MCF 10A (cell line): ENCODE measurements at regions not wholly inside any gene's neighbourhood (a gene's known extent, or its start where the extent isn't known, plus 50 kb on each side); places are given as distances from the start of the nearest gene placed in this dataset.

Experiments
- BruUV-seq: library from RNA; stranded (reverse); fragments of 400-500 nt; replicated peaks from 2 replicates; lab custom pipeline; 2021; lab: Mats Ljungman, UMichigan
- CTCF ChIA-PET: fragments of 300-600 bp; sonication (Branson Sonifier 250); formaldehyde crosslinking; extraction: SDS; loops from one replicate; lab custom pipeline; 2021; ENCODE audit warnings: antibody characterized with exemption, inconsistent platforms; lab: Yijun Ruan, JAX
- POLR2A ChIA-PET: fragments of 300-600, 350-650 bp; sonication (Branson Sonifier 250); formaldehyde crosslinking; extraction: SDS; loops from one replicate; lab custom pipeline; 2020; ENCODE audit warnings: antibody characterized with exemption, inconsistent platforms; lab: Yijun Ruan, JAX
- DNase-seq: peaks from one replicate; pipeline ENCODE4 v3.0.0-alpha.2; 2018; ENCODE audit not compliant: unreplicated experiment
- H3K27ac Mint-ChIP-seq: one replicate; pipeline ENCODE4 v1.8.0; 2022; ENCODE audit warnings: mild to moderate bottlenecking, low read depth, mixed read lengths; ENCODE audit not compliant: unreplicated experiment
- H3K27me3 Mint-ChIP-seq: one replicate; pipeline ENCODE4 v1.8.0; 2022; ENCODE audit warnings: mixed read lengths; ENCODE audit not compliant: insufficient read depth, unreplicated experiment
- H3K36me3 Mint-ChIP-seq: one replicate; pipeline ENCODE4 v1.8.0; 2022; ENCODE audit warnings: mild to moderate bottlenecking, moderate library complexity, mixed read lengths; ENCODE audit not compliant: insufficient read depth, unreplicated experiment
- H3K4me1 Mint-ChIP-seq: one replicate; pipeline ENCODE4 v1.8.0; 2022; ENCODE audit warnings: mixed read lengths; ENCODE audit not compliant: insufficient read depth, unreplicated experiment
- H3K4me3 Mint-ChIP-seq: one replicate; pipeline ENCODE4 v1.8.0; 2022; ENCODE audit warnings: mild to moderate bottlenecking, moderate library complexity, mixed read lengths; ENCODE audit not compliant: unreplicated experiment
- H3K9me3 Mint-ChIP-seq: one replicate; pipeline ENCODE4 v1.8.0; 2022; ENCODE audit warnings: mixed read lengths; ENCODE audit not compliant: unreplicated experiment
- intact Hi-C: fragments of 100-400 bp; cut with micrococcal nuclease; formaldehyde crosslinking; loops from 2 replicates; pipeline ENCODE4 v1.14.1; 2022
- TF ChIP-seq, protein P1 (sequence below): fragments of 200-600 bp; IDR thresholded peaks from one replicate; pipeline ENCODE4 v1.8.0; 2022; ENCODE audit warnings: antibody characterized with exemption, mild to moderate bottlenecking; ENCODE audit not compliant: unreplicated experiment

DNA sequence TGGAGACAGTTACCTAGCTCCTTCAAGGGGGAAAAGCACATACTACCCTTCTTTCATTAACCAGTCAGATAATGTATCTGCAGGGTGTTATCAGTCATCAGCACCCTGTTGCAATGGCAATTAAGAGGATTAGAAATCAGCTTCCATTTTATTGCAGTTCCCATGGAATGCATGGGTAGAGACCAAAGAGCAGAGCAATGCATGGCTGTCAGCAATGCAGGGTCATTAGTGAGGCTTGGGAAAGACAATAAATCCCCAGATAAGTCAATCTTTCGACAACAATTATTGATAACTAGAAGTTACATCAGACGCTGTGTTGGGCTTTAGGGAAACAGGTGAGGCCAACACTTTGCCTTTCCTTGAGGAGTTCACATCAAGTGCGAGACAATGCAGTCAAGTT is 150.9 kb downstream of the MAFB start:
- peaks cover 14% of the 10 kb centered on the region for H3K4me1 Mint-ChIP-seq
- H3K36me3 Mint-ChIP-seq = no peaks in the 10 kb centered on the region
- DNase-seq = no peak
- no peaks in the 10 kb centered on the region for H3K27me3 Mint-ChIP-seq
- intact Hi-C loops = loop anchor here (10.0 kb wide), 1 partner anchor 147 kb away; the partner anchor contains the start of gene MAFB
- TF ChIP-seq, protein P1, sequence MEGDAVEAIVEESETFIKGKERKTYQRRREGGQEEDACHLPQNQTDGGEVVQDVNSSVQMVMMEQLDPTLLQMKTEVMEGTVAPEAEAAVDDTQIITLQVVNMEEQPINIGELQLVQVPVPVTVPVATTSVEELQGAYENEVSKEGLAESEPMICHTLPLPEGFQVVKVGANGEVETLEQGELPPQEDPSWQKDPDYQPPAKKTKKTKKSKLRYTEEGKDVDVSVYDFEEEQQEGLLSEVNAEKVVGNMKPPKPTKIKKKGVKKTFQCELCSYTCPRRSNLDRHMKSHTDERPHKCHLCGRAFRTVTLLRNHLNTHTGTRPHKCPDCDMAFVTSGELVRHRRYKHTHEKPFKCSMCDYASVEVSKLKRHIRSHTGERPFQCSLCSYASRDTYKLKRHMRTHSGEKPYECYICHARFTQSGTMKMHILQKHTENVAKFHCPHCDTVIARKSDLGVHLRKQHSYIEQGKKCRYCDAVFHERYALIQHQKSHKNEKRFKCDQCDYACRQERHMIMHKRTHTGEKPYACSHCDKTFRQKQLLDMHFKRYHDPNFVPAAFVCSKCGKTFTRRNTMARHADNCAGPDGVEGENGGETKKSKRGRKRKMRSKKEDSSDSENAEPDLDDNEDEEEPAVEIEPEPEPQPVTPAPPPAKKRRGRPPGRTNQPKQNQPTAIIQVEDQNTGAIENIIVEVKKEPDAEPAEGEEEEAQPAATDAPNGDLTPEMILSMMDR = no peak
- H3K27ac Mint-ChIP-seq = no peak overlapping the region
- CTCF ChIA-PET = interaction anchor here (0.6 kb wide), 1 partner anchor 207 kb away, joined by 3 read pairs; no protein-coding TSS in a partner anchor
- no TSS peak for BruUV-seq
- POLR2A ChIA-PET = interaction anchor here (0.8 kb wide), 1 partner anchor 201 kb away, joined by 3 read pairs; no protein-coding TSS in a partner anchor
- no peaks in the 10 kb centered on the region for H3K9me3 Mint-ChIP-seq
- no peak overlapping the region for H3K4me3 Mint-ChIP-seq

DNA sequence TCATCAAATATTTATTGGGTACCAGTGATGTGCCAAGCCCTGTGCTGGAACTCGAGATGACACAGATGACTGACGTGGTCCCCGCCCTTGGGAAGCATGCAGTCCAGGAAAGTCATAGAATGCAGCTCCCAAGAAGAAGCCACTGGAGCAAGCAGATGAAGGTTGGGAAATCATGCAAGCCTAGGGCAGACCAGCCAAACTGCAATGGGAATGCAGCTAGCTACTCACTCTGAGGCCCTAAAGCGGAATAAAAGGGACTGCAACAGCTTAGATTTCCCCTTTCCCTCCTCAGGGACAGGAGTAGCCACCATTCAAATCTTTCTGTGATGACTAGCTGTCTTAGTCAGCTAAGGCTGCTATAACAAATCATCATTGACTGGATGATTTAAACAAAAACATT is 152.2 kb downstream of the MAFB start:
- Mint-ChIP-seq H3K36me3 (no peaks in the 10 kb centered on the region), H3K27me3 (no peaks in the 10 kb centered on the region), H3K27ac (no peak overlapping the region), H3K4me1 (peaks cover 13% of the 10 kb centered on the region), H3K9me3 (no peaks in the 10 kb centered on the region), H3K4me3 (no peak overlapping the region)
- peak; percentile 22 for DNase-seq
- ChIA-PET POLR2A (interaction anchor here (0.6 to 1.3 kb wide), 7 partner anchors 11 to 270 kb away, joined by 3 to 5 read pairs (median 3); partner anchors contain the start of gene MAFB), CTCF (interaction anchor here (0.6 to 1.2 kb wide), 2 partner anchors 269 to 426 kb away, joined by 3 to 4 read pairs; no protein-coding TSS in a partner anchor)
- TF ChIP-seq, protein P1 = no peak
- intact Hi-C loops = loop anchor here (10.0 kb wide), 1 partner anchor 148 kb away; the partner anchor contains the start of gene MAFB
- no TSS peak for BruUV-seq

DNA sequence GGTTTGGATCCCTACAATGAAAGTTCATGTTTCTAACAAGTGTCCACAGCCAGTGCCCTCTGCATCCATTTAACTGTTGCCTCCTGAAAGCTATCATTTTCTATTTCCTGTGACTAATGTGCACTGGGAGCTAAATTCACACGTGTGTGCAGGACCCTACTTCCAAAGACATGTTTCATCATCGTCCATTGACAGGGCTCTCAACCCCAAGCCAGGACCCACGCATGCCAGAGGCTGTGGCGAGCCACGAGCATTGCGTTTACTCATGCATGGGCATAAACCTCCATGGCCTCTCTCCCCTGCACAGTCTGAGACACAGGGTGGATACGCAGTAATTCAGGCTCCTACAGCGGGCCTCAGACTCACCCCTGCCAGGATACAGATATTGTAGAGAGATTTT is 153.2 kb downstream of the MAFB start:
- BruUV-seq = no TSS peak
- Mint-ChIP-seq H3K27ac (no peak overlapping the region), H3K4me3 (no peak overlapping the region), H3K27me3 (no peaks in the 10 kb centered on the region), H3K36me3 (no peaks in the 10 kb centered on the region), H3K9me3 (peaks cover 6% of the 10 kb centered on the region), H3K4me1 (peaks cover 9% of the 10 kb centered on the region)
- POLR2A ChIA-PET = interaction anchor here (1.3 to 1.7 kb wide), 2 partner anchors 18 to 153 kb away, joined by 4 to 5 read pairs; partner anchors contain the start of gene MAFB
- TF ChIP-seq, protein P1 = no peak
- intact Hi-C loops = loop anchor here (10.0 kb wide), 1 partner anchor 149 kb away; the partner anchor contains the start of gene MAFB
- DNase-seq = no peak
- CTCF ChIA-PET = interaction anchor here (0.6 kb wide), 5 partner anchors 26 to 800 kb away, joined by 3 to 4 read pairs (median 3); no protein-coding TSS in a partner anchor

DNA sequence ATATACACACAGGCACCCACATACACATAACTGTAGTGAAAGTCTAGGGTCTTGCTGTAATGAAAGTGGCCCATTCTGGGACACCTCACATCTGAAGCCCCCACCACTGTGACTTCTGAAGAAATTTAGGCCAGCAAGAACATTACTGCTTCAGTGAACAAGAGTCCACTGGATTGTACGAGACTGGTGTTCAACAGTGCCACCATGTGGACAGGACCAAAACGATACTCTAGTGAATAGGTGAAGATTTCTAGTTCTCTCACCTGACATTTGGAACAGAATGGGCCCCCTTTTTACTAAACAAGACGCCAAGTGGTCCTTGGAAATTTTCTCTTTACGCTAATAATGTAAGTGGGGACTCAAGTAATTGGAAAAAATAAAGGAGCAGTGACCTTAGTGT is 156.9 kb downstream of the MAFB start:
- ChIA-PET POLR2A (no interaction called here), CTCF (interaction anchor here (0.6 to 1.2 kb wide), 3 partner anchors 9 to 99 kb away, joined by 3 read pairs; no protein-coding TSS in a partner anchor)
- BruUV-seq = no TSS peak
- Mint-ChIP-seq H3K27me3 (no peaks in the 10 kb centered on the region), H3K4me1 (peaks cover 9% of the 10 kb centered on the region), H3K36me3 (no peaks in the 10 kb centered on the region), H3K27ac (no peak overlapping the region), H3K4me3 (no peak overlapping the region), H3K9me3 (peaks cover 11% of the 10 kb centered on the region)
- DNase-seq = peak; percentile 66
- TF ChIP-seq, protein P1 = peak; percentile 39
- intact Hi-C loops = loop anchor here (1.0 to 10.0 kb wide), 2 partner anchors 153 to 266 kb away; partner anchors contain the start of gene MAFB
